Uterus (tissue), 3 donors: ENCODE measurements at regions not wholly inside any gene's neighbourhood (a gene's known extent, or its start where the extent isn't known, plus 50 kb on each side); places are given as distances from the start of the nearest gene placed in this dataset.

Experiments
- DNase-seq, 2 donors: peaks; one replicate each; pipeline ENCODE4 v3.0.0-alpha.2; 2019 to 2020
- H3K27ac ChIP-seq, 2 donors: fragments of 200-600 bp; sonication (generic); 1 replicate in 1 of 2; 2 replicates in 1 of 2; pipeline ENCODE4 v1.5.1; 2016 to 2018
- H3K27me3 ChIP-seq, 2 donors: fragments of 200-600 bp; sonication (generic); one replicate each; pipeline ENCODE4 v1.5.1; 2018 to 2019; ENCODE audit warnings: control low read depth in 1 of 2
- H3K36me3 ChIP-seq, 2 donors: fragments of 200-600 bp; sonication (generic); one replicate each; pipeline ENCODE4 v1.5.1; 2019; ENCODE audit warnings: control low read depth in 1 of 2
- H3K4me1 ChIP-seq, 2 donors: fragments of 200-600 bp; sonication (generic); one replicate each; pipeline ENCODE4 v1.5.1; 2018 to 2019; ENCODE audit warnings: control low read depth in 1 of 2
- H3K4me3 ChIP-seq, 2 donors: fragments of 200-600 bp; sonication (generic); 1 replicate in 1 of 2; 2 replicates in 1 of 2; pipeline ENCODE4 v1.5.1; 2018 to 2019; ENCODE audit warnings: mild to moderate bottlenecking in 1 of 2
- H3K9me3 ChIP-seq, 2 donors: fragments of 200-600 bp; sonication (generic); one replicate each; pipeline ENCODE4 v1.5.1; 2019; ENCODE audit warnings: control low read depth in 1 of 2
- POLR2A ChIP-seq, 2 donors: fragments of 450-650 bp; IDR thresholded peaks; one replicate each; pipeline ENCODE4 v1.6.1; 2016; ENCODE audit warnings: antibody characterized with exemption in 2 of 2, mild to moderate bottlenecking in 1 of 2, moderate library complexity in 1 of 2
- intact Hi-C: fragments of 100-400 bp; cut with DNase I; formaldehyde crosslinking; loops from one replicate; pipeline ENCODE4 v1.15.1; 2023; ENCODE audit warnings: low total_unique reads
- TF ChIP-seq, protein P1 (sequence below), 4 experiments: fragments of 200-600 bp in 2 of 4; fragments of 450-650 bp in 2 of 4; sonication (generic) in 2 of 4; IDR thresholded peaks; one replicate each; pipeline ENCODE4 v1.5.1; 2016 to 2019; ENCODE audit warnings: antibody characterized with exemption in 4 of 4, mild to moderate bottlenecking in 2 of 4, moderate library complexity in 1 of 4
- donor health status: DM: yes; HTN: yes; CAD: no.

DNA sequence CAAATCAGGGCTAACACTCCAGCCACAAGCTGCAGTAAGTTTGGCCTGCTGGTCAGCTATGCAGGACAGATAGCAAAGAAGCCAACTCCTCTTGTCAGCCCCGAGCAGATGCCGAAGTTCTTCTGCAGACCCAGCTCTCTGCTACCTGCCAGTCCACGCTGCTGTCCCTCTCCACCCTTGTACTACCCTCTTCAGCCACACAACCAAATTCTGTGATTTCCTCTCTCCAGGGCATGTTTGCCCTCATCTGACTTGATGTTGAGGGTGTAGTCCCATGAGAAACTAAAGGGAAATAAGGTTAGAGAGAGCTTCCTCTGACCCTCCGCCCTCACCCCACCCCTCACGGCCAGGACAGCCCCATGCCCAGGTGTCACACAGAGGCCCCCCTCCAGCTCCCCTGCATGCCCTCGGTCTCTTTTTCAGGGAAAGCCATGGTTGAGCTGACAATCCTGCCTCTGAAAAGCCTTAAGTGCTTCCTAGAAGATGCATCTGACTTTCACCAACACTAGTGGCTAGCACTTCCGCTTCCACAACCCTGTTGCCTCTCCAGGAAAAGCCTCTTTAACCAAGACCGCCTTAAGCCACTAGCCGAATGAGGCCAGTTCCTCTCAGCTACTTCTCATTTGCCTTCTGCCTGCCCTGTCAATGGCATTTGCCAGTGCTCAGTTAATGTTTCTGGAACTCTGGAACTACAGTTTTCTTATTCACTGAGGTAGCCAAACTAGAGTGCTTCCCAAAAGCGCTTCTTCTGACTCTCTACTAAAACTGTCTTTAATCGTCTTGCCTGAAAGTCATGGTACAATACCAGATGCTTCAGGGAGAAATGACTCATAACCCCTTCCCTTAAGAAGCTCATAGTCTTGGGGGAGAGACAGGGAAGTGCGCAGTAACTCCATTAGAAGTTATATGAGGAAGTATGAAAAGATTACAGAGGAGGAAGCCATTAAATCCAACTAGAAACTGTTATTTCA, 300.4 kb upstream of the STT3B start:
- H3K36me3 ChIP-seq = no peaks in the 10 kb centered on the region
- DNase-seq = no peak
- H3K4me1 ChIP-seq = no peaks in the 10 kb centered on the region
- H3K27ac ChIP-seq = no peak overlapping the region
- TF ChIP-seq, protein P1, sequence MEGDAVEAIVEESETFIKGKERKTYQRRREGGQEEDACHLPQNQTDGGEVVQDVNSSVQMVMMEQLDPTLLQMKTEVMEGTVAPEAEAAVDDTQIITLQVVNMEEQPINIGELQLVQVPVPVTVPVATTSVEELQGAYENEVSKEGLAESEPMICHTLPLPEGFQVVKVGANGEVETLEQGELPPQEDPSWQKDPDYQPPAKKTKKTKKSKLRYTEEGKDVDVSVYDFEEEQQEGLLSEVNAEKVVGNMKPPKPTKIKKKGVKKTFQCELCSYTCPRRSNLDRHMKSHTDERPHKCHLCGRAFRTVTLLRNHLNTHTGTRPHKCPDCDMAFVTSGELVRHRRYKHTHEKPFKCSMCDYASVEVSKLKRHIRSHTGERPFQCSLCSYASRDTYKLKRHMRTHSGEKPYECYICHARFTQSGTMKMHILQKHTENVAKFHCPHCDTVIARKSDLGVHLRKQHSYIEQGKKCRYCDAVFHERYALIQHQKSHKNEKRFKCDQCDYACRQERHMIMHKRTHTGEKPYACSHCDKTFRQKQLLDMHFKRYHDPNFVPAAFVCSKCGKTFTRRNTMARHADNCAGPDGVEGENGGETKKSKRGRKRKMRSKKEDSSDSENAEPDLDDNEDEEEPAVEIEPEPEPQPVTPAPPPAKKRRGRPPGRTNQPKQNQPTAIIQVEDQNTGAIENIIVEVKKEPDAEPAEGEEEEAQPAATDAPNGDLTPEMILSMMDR (IDR thresholded peaks at IDR 0.05) = no peak
- TF ChIP-seq POLR2A (IDR thresholded peaks at IDR 0.05) = no peak
- intact Hi-C loops = no loop called here
- no peaks in the 10 kb centered on the region for H3K9me3 ChIP-seq
- no peak overlapping the region for H3K4me3 ChIP-seq
- H3K27me3 ChIP-seq = no peaks in the 10 kb centered on the region

DNA sequence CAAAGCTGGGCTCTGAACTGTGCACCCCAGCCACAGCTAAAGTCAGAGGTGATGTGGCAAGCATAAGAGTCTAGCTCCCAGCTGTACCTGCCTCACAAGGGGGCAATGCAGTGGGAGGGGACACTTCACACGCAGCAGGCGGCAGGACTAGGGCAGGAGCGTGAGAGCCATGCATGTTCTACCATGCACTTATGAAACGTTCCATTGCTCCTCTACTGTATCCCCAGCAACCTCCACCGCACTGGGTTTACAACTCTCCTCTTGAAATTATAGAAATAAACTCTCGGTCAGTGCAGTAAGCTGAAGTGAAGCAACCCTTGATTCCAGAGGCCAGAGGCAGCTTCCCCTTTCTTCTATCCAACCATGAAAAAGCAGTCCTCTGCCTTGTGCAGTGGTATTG, 298.6 kb upstream of the STT3B start:
- no peak for DNase-seq
- intact Hi-C loops = no loop called here
- no peak overlapping the region for H3K27ac ChIP-seq
- H3K27me3 ChIP-seq = no peaks in the 10 kb centered on the region
- no peaks in the 10 kb centered on the region for H3K4me1 ChIP-seq
- H3K9me3 ChIP-seq = no peaks in the 10 kb centered on the region
- TF ChIP-seq, protein P1 (IDR thresholded peaks at IDR 0.05) = no peak
- no peak for TF ChIP-seq POLR2A (IDR thresholded peaks at IDR 0.05)
- no peak overlapping the region for H3K4me3 ChIP-seq
- H3K36me3 ChIP-seq = no peaks in the 10 kb centered on the region

DNA sequence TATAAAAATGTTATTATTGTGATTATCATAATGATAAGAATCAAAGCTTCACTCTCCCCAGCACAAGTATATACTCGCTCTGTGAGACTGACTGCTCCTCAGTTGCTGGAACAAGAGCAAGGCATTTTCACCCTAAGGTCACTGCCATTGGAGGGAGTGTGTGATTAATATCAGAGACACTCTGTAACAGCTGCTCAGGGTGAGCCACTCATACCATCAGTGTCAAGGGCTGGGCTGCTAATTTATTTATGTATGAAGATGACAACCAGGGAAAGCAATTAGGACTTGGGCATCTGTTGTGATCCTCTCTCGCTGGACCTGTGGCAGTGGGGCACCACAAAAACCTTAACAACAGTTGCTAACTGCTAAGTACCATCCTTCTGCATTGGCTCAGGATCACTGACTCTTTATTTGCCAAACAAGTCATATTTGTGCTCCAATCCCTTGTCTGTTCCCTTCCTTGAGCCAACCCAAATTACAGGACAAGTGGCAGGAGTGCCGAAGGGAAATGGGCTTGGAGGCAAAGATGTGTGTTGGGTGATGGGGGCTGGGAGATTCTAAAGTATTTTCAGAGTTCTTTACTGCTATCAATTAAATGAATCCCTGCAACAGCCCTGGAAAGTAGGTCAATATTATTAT, 297.5 kb upstream of the STT3B start:
- no peaks in the 10 kb centered on the region for H3K9me3 ChIP-seq
- DNase-seq = no peak
- H3K4me3 ChIP-seq = no peak overlapping the region
- intact Hi-C loops = no loop called here
- H3K36me3 ChIP-seq = no peaks in the 10 kb centered on the region
- H3K4me1 ChIP-seq = no peaks in the 10 kb centered on the region
- no peak overlapping the region for H3K27ac ChIP-seq
- TF ChIP-seq, protein P1 (IDR thresholded peaks at IDR 0.05) = no peak
- no peak for TF ChIP-seq POLR2A (IDR thresholded peaks at IDR 0.05)
- H3K27me3 ChIP-seq = no peaks in the 10 kb centered on the region

DNA sequence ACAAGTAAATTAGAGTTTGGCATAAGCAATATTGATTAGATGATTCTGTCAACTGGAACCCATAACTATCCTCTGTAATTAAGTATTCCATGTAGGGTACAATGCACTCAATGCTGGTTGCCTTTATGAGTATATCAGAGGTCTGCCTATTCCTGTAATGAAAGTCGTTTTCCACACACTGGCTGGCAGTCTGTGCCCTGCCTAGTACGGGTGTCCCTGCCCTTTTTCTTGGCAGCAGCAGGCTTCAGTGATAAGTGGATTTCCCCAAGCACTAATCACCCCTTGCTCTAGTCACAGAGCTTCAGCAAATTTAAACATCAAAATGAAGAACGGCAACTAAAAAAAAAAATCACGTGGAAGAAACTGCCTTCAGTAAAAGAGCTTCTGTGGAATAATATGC, 294.8 kb upstream of the STT3B start:
- Histone ChIP-seq H3K27ac (no peak overlapping the region), H3K4me1 (no peaks in the 10 kb centered on the region), H3K36me3 (no peaks in the 10 kb centered on the region), H3K27me3 (no peaks in the 10 kb centered on the region), H3K4me3 (no peak overlapping the region), H3K9me3 (no peaks in the 10 kb centered on the region)
- DNase-seq = no peak
- intact Hi-C loops = no loop called here
- TF ChIP-seq, protein P1 (IDR thresholded peaks at IDR 0.05) = no peak
- no peak for TF ChIP-seq POLR2A (IDR thresholded peaks at IDR 0.05)

DNA sequence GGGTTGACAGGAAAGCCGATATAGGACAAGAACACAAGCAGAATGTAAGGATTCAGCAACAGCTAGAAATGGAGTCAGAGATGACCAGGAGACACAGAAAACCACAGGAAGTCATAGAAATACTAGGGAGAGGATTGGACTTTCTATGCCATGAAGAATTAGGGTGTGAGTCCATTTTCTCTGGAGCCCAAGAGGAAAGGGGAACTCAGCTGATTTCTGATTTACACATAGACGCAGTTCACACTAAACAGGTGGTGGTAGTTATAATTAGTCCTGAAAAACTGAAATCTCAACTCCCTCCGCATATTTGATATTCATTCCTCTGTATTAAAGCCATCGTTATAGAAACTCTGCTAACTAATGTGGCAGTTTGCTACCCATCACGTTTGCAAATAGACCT, 292.7 kb upstream of the STT3B start:
- intact Hi-C loops = no loop called here
- no peak for DNase-seq
- Histone ChIP-seq H3K27ac (no peak overlapping the region), H3K4me3 (no peak overlapping the region), H3K4me1 (no peaks in the 10 kb centered on the region), H3K9me3 (no peaks in the 10 kb centered on the region), H3K27me3 (no peaks in the 10 kb centered on the region), H3K36me3 (no peaks in the 10 kb centered on the region)
- TF ChIP-seq, protein P1 (IDR thresholded peaks at IDR 0.05) = no peak
- no peak for TF ChIP-seq POLR2A (IDR thresholded peaks at IDR 0.05)
